Tibial nerve (tissue), 4 donors: ENCODE measurements at regions not wholly inside any gene's neighbourhood (a gene's known extent, or its start where the extent isn't known, plus 50 kb on each side); places are given as distances from the start of the nearest gene placed in this dataset.

Experiments
- CTCF ChIP-seq, 5 experiments: fragments of 200-600 bp in 3 of 5; fragments of 450-650 bp in 2 of 5; sonication (generic) in 3 of 5; IDR thresholded peaks; one replicate each; pipeline ENCODE4 v1.5.1; 2016 to 2019; ENCODE audit warnings: antibody characterized with exemption in 5 of 5, mild to moderate bottlenecking in 3 of 5, moderate library complexity in 2 of 5
- EP300 ChIP-seq, 2 donors: sonication (generic); formaldehyde crosslinking; IDR thresholded peaks; one replicate each; pipeline ENCODE4 v1.6.1; 2017; ENCODE audit warnings: antibody characterized with exemption in 2 of 2, mild to moderate bottlenecking in 1 of 2

DNA sequence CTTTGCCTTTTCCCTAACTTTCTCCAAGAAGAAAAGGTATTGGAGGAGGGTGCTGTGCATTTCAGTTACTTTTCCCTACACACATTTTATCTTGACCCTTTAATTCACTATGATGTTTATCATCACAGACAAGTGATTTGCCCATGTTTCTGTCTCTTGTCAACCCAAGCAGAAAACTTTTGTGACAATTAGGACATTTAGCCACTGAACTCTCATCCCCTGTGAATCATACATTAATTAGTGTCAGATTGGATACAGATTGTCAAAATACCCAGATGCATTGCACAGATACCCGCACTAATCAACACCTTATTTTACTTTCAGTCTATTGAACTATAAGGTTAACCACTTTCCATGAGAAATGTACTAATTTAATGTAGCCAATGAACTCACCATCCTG is 912.9 kb downstream of the SORCS1 start:
- TF ChIP-seq EP300 (IDR thresholded peaks at IDR 0.05) = no peak
- no peak for TF ChIP-seq CTCF (IDR thresholded peaks at IDR 0.05)
